ENCODE measurements at regions not wholly inside any gene's neighbourhood (a gene's known extent, or its start where the extent isn't known, plus 50 kb on each side); places are given as distances from the start of the nearest gene placed in this dataset.

- no peak for TF ChIP-seq CTCF (IDR thresholded peaks at IDR 0.05)
- TF ChIP-seq POLR2AphosphoS5 (IDR thresholded peaks at IDR 0.05) = no peak
- no peak for TF ChIP-seq POLR2A (IDR thresholded peaks at IDR 0.05)
Measured at GRCh38 chrY:8058613-8059012, 1147.1 kb upstream of the AMELY start.

Data from breast epithelium (tissue), 3 donors.